ENCODE measurements at regions not wholly inside any gene's neighbourhood (a gene's known extent, or its start where the extent isn't known, plus 50 kb on each side); places are given as distances from the start of the nearest gene placed in this dataset.
"Not testable (repeated sequence)": the region's sequence is repeated elsewhere in the genome, so short reads cannot be mapped to it uniquely, and the experiment has no call there.

DNA sequence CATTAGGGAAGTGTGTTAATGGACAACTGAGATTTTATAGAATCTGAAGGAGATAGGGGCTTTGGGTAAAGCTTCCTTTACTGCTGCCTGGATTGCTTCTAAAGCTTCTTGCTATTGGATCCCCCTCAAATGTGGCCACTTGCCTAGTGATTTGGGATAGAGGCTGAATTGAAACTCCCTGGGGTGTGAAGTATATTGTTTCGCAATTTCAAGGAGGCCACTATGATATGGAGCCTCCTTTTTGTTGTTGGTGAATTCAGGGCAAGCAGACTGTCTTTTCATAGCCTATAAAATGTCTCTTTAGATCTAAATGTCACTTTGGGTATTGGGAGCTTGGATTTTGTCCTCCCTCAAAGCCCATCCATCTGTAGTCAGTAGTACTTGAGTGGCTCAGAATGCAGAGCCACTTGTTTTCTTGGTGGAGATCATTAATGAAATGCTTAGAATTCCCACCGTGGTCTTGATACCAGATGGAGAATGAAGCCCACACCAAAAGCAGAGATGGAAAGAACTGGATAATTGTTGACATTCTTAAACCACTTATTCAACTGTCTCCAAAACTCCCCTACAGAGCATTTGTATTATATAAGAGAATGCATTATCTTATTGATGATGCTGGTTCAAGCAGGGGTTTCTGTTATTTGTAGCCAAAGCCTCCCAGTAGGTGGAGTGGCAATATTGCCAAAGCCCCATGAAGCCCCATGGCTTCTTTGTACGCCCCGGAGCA is 144.3 kb upstream of the KCNE2 start:
- DNase-seq, result no peak

DNA sequence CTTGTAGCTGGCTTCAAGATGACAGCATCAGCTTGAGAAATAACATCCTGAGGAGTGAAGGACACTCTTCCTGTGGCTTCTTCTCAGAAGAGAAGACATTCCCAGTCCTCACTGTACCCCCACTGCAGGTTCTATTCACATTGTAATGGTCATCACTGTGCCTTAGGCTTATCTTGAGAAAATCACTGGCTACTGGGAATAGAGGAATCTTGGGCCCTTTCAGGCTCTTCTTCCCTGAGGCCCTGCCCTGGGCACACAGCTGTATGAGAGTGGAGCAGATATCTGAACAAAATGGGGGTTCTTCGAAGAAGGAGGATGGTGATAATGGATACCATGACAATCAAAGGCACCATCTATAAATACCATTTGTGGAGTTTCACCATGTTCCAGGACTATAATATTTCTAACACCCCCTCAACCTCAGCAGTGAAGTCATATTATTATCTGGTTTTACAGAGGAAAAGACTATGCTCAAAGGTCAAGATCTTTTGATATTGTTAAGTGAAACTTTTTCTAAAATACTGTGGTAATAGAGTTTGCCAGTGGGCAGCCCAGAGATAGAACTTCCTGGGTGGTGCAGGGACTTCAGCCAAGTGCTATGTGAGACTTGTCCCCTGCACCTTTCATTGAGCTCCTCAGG is 143.1 kb upstream of the KCNE2 start:
- no peak for DNase-seq

DNA sequence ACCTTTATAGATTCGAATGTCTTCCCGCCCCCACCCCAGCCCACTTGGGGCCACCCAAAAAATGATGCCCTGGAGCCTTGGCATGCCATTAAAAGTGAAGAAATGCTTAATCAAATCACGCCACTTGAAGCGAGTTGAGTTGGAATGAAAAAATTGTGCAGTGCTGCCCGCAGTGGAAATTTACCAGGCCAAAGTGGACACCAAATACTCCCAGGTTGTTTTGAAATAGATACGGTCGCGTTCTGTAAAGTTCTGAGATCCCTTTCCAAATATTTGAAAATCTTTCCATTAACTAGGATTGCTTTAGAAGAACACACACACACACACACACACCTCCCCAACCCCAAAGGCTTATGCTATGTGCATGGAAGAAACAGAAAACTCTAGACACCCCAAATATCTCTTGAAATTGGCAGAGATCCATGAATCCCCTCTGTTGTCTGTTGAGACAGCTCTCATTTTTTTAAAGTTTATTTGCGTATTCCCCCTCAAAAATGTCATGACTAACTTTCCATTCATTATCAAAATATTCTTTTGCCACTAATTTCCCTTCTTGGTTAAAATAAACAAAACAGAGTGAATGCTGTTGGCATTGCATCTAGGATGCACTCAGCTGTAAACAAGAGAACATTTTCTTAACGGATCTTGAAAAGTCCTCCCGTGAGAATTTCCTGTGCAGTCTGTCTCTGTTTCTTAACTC is 142.3 kb upstream of the KCNE2 start:
- DNase-seq, result no peak

DNA sequence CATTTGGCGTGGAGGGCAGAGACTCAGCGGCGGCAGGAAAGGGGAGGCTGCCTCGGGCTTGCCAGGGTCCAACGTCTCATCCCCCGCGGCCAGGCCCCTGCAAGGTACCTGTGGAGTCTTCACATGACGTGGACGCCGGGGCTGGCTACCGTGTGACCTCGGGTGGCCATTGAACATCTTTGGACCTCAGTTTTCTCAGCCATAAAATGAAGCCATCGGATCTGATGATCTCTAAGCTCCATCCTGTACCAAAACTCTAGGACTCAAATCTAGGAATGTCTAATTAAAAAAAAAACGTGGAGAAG is 141.8 kb upstream of the KCNE2 start:
- DNase-seq, result no peak

DNA sequence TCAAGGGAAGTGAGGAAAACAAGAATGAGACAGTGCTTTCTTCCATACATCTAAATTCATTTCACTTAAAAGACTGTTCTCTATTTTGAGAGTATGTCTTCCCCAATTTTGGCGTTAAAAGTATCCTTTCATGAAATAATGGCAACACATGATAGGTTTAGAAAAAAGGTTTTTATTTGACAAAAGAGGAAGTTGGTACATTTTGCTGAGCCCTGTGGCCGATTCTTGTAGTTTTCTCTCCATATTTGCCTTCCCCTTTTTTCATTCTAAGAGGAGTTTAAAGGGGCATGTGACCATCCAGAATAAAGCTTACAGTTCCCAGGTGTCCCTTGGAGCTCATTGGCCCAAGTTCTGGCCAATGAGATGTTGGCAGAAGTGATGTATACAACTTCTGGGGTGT is 140.4 kb upstream of the KCNE2 start:
- no peak for DNase-seq

DNA sequence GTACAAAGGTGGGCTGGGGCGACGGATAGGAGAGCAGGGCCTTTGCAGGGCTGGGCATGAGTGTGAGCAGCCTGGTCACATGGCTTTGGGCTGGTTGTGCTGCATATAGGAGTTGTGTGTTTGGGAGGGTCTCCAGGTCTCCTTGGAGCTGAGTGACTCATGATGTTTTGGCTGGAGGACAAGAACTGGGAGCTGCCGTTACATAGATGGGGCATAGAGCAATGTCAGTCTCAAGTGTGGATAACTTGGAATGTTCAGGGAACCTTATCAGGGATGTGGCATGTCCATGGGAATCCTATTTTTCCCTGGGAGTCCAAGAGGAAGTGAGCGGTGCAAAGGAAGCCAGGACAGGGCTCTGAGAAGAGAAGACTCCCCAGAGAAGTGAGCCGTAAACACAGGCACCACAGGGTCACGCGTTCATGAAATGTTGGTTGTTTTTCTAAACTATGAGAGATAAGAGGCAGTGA is 136.4 kb upstream of the KCNE2 start:
- DNase-seq, result no peak

DNA sequence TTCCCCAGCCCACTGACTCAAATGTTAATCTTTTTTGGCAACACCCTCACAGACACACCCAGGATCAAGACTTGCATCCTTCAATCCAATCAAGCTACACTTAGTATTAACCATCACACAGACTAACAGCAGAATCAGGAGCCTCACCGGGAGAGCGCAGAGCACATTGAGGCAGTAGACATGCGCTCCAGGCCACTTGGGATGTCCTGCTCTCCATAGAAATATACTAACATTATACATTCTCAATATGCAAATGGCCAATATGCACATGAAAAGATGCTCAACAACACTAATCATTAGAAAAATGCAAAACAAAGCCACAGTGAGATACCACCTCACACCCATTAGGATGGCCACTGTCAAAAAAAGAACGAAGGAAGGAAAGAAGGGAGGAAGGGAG is 135.0 kb upstream of the KCNE2 start:
- DNase-seq, result no peak

DNA sequence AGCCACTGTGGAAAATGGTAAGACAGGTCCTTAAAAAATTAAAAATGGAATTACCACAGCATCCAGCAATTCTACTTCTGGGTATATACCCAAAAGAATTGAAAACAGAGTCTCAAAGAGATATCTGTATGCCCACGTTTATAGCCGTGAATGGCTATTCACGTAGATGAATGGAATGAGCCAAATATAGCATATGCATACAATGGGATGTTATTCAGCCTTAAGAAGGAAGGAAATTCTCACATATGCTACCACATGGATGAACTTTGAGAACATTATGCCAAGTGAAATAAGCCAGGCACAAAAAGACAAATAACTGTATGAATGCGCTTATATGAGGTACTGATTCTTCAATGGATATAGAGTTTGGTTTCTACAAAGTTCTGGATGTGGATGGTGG is 134.5 kb upstream of the KCNE2 start:
- DNase-seq, result no peak

DNA sequence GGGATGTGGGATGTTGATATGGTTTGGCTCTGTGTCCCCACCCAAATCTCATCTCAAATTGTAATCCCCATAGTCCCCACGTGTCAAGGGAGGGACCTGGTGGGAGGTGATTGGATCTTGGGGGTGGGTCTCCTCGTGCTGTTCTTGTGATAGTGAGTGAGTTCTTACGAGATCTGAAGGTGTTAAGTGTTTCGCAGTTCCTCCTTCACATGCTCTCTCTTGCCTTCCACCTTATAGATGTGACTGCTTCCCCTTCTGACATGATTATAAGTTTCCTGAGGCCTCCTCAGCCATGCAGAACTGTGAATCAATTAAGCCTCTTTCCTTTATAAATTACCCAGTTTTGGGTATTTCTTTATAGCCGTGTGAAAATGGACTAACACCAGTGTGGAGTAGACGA is 130.1 kb upstream of the KCNE2 start:
- not testable (repeated sequence) for DNase-seq

DNA sequence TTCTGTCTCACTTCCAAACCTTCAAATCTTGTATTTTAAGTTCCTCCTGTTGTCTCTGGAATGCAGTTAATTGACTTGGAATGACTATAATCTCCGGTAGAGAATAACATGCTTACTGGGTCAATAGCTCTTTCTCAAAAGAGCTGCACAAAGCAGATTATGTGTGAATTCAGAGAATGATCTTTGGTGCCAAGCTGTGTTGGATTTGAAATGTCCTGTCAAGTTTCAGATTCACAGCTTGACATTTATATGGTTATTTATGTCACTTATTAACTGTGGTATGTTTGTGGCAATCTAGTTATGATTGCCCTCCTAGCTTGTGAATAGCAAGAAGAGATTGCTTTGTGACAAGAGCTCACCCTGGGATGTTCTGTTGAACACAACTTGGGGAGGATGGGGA is 128.3 kb upstream of the KCNE2 start:
- no peak for DNase-seq

DNA sequence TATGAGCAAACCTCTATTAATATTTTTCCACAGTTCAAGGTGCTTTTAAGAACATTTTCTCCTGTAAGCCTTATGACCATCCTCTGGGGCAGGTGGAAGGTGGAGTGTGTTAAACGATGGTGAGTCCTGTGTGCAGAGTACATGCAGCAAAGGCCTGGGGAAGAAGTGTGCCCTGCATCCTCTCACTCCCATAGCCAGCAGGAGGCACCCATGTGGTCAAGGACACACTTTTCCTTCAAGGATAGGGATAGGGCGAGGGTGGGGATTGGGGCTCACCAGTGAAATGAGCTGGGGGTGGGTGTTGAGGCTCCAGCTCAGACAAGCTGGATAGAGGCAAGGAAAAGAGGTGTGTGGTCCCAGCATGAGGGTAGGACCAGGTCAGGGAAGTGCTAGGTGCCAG is 120.8 kb upstream of the KCNE2 start:
- no peak for DNase-seq

DNA sequence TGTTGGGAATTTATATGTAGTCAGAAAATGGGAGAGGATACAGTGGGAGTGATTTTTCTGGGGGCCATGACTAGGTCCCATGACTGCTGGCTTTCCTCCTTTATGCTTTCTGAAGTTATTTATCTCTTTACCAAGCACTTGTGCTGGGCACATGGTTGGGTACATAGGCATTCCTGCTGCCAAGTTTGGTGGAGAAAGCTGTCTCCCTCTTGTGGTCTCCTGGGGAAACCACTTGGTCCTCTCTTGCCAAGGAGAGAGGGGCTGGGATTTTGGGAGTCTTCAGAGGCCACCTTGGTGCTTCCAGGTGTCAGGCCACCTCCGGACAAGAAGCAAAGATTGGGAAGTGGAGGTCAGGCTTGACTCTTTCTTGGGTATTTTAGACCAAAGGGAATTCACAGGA is 120.2 kb upstream of the KCNE2 start:
- no peak for DNase-seq

DNA sequence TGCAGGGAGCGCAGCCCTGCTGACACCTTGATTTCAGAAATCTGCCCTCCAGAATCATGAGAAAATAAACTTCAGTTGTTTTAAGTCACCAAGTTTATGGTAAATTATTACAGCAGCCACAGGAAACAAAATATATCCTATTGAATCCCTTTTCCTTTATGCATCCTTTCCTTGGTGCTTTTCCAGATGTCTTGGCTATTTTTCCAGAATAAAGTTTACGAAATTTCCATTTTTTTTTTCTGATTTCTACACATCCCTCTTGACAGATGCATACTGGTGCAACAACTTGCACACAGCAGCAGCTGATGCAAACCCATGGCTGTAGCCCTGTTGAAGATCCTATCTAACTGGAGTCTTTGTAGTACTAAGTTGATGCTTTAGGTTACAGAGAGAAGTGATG is 111.1 kb upstream of the KCNE2 start:
- no peak for DNase-seq

DNA sequence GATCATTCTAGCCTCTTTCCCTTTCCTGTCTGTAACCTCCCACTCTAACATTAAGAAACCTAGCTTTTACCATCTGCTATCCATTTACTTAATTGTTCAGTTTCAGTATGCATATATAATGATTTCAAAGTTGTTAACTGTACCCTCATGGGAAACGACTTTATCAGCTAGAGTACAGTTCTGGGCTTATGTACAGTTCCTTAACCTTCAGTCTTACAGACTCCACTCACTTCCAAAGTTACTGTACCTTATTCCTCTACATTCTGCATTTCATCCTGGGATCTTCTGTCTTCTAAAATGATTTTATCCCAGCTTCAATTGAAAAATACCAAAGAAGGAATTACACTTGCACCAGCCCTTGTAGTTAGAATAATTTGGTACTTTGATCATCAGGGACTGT is 108.7 kb upstream of the KCNE2 start:
- DNase-seq, result no peak

DNA sequence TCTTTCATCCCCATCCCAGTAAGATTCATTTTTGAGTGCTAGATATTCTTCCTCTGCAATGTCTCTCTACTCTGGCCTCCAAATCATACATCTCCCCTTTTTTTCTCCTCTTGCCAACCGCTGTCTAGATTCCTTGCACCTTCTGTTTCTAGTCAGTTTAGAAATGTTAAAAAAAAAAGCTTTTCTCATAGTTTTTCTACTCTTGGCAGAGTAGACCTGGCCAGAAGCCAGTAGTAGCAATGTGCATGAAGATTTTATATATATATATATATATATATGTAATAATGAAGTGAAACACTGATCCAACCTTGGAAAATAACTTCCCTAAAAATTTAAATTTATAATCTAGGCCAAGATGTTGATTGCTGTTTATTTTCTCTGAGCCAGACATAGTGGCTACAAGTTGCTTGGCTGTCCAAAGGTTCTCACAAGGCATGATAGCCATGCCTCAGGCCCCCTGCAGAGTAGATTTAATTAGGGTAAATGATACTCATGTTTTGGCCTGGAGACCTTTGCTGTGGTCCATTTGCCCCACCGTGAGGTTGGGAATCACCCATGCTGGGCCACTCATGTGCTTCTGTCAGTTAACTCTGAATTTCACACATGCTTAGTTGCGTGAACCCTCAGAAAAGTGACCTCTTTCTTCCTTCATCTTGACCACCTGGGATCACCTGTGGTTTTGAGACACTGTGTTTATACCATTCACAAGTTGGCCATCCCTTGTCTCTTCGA is 103.4 kb upstream of the KCNE2 start:
- DNase-seq, result no peak

DNA sequence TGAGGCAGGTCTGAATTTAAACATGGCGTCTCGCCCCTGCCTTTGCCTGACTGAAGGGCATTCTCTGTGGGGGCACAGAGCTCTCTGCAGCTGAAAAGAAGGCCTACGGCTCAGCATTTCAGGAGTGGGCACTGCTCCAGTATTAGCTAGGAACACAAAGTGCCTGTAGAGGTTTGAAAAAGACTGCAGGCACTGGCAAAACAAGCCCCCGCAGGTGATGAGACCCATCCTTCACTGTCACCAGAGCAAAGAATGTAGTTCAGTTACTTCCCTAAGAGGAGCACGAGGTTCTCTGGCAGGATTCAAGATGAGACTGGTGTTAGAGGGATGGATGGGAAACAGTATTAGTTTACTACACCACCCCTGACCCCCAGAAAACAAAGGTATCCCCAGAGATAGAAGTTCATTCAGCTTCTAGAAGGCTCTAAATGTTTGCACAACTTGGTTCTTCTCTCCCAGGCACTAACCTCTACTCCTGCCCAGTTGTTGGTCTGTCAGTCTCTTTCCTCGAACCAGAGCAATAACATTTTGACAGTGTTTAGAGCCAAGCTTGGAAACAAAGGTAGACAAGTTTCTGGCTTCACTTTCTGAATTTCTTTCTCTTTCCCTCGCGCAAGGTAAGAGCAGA is 101.9 kb upstream of the KCNE2 start:
- DNase-seq, result no peak

DNA sequence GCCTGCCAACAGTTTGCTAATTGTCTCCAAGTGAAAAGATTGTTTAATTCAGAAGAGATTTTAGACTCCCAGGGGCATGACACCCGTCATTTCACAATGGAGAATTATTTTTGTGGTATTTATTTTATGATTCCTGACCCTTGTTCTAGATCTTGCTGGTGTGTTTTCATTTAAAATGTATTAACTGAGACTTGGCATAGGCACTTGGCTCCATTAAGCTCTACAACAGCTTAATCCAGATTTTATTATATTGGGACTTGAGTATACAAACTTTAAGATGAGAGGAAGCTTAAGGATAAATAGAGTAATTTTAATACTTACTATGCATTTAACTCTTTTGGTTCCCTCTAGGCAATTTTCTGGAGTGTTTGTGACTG is 101.3 kb upstream of the KCNE2 start:
- no peak for DNase-seq

DNA sequence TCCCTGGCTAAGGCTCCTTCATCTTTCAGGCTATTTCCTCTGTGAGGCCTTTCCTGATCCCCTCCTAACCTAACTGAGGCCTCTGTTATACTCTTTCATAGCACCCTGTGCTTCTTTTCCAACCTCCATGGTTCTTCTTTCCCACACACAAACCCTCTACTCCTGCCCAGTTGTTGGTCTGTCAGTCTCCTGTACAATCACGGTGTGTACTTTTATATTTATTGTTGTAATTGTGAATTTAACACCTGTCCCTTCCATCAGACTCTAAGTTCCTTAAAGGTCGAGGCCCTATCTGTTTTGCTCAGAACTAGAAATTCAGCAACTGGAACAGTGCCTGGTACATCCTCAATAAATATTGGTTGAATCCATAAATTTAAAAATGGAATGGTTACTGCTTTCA is 100.2 kb upstream of the KCNE2 start:
- no peak for DNase-seq

DNA sequence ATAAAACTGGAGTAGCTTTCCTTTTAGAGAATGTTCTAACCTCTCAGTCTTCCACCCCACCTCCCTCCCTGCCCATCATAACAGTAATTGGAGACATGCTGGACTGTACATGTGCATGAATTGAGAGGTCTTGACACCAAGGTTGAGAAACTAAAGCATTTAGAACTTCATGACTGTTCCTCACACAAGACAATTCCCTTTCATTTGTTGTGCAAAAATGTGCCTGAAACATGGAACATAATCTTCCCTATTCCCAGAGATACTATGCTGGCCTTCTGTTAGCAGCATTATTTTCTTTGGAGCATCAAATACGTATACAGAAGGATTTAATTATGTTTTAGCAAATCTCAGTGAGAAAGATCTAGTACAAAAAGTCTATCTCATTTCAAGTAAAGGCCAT is 97.5 kb upstream of the KCNE2 start:
- DNase-seq, result no peak

DNA sequence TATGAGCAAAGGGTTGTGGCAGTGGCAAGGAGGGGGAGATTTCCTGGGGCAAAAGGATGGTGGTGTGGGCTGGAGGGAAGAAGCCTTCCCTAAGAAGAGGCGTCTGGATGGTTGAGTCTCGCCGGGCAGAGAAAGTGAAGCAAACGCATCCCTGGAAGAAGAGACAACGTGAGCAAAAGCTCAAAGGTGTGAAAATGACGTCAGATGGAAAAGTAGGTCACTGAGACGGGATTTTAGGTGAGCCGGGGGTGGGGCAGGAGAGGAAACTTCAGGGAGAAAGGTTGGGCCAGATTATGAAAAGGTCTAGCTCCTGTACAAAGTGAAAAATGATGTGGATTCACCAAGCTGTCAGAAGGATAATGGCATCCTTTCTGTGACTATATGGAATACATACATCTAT is 95.3 kb upstream of the KCNE2 start:
- DNase-seq, result no peak

DNA sequence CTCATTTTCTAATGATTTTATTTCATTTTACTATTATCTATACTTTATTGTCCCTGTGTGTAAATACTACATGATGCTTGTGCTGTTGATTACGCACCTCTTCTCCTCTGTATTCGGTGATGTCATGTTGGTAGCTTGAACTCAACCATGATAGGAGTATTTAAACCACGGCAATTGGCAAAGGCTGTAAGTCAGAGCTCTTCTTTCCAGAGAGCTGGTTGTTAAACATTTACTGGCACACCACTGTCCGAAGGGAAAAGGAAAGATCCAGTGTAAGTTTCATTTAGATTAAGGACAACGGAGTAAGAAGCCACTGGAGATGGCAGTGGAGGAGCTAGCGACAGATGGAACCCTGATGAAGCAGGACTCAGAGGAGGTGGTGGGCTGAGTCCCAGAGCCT is 93.4 kb upstream of the KCNE2 start:
- DNase-seq, result no peak

DNA sequence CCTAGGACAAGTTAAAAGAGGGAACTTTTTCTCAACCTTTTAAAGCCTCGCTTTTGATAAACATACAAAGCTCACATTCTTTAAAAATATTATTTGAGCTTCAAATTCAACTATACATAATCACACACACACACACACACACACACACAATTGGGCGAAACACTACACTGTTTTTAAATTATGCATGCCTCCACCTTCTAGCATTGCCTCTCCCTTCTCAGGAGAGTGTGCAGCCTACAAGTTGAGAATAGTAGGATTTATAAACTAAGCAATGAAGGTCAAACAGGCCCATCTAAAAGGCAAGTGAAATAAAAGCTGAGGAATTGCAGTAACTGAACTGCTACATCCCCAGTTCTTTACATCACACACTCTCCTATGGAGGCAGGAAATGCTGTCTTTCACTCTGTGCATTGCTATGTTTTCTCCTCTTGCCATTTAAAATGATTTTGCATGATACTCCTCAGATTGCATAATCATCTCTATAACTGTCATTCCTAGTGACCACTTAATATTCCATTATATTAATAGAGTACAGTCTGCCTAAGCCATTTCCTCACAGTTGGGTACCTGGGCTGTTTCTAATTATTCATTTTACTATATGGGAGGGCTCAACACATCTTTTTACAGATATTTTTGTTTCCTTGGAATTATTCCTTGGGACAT is 92.5 kb upstream of the KCNE2 start:
- no peak for DNase-seq

DNA sequence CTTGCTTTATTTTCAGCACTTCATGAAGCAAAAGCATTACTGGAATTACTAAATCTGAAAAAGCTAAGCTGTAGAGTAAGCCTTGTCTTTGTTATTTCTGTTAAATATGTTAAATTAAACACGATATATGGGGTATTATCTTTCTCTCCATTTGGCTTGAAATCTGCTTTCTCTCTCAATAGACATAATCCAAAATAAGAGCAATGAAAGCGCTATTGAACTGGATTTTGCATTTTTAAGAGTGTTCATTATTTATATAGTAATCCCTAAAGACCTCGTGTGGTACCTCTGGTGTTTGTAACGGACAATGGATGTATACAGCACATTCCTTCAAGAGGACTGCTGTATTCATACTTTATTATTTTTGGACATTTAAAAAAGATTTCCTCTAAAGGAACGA is 91.5 kb upstream of the KCNE2 start:
- no peak for DNase-seq
